ENCODE measurements at regions not wholly inside any gene's neighbourhood (a gene's known extent, or its start where the extent isn't known, plus 50 kb on each side); places are given as distances from the start of the nearest gene placed in this dataset.
A peak's percentile ranks its signal among the peaks of the same experiment; 100 is the strongest.
"Not testable (repeated sequence)": the region's sequence is repeated elsewhere in the genome, so short reads cannot be mapped to it uniquely, and the experiment has no call there.

GRCh38 chr10:28393956-28394568 is 91.2 kb upstream of the MPP7 start:
- DNase-seq (ENCODE audit: low read depth) = peak; percentile 58
- no peak for TF ChIP-seq POLR2A (IDR thresholded peaks at IDR 0.05; ENCODE audit: extremely low read depth, insufficient read length)
- TF ChIP-seq CTCF (IDR thresholded peaks at IDR 0.05; ENCODE audit: low read depth, low read length) = peak; percentile 67
- no peak for TF ChIP-seq MYC (IDR thresholded peaks at IDR 0.05; ENCODE audit: low read depth, low read length)
- TF ChIP-seq MAX (IDR thresholded peaks at IDR 0.05; ENCODE audit: low read depth, low read length) = no peak
- no peak overlapping the region for H3K4me3 ChIP-seq (ENCODE audit: low read depth, low read length)

GRCh38 chr10:28396331-28396730 is 93.5 kb upstream of the MPP7 start:
- DNase-seq (ENCODE audit: low read depth) = no peak
- no peak overlapping the region for H3K4me3 ChIP-seq (ENCODE audit: low read depth, low read length)
- no peak for TF ChIP-seq CTCF (IDR thresholded peaks at IDR 0.05; ENCODE audit: low read depth, low read length)
- no peak for TF ChIP-seq MAX (IDR thresholded peaks at IDR 0.05; ENCODE audit: low read depth, low read length)
- TF ChIP-seq POLR2A (IDR thresholded peaks at IDR 0.05; ENCODE audit: extremely low read depth, insufficient read length) = no peak
- no peak for TF ChIP-seq MYC (IDR thresholded peaks at IDR 0.05; ENCODE audit: low read depth, low read length)

GRCh38 chr10:28397229-28397628 is 94.4 kb upstream of the MPP7 start:
- DNase-seq (ENCODE audit: low read depth) = no peak
- no peak for TF ChIP-seq MAX (IDR thresholded peaks at IDR 0.05; ENCODE audit: low read depth, low read length)
- no peak for TF ChIP-seq CTCF (IDR thresholded peaks at IDR 0.05; ENCODE audit: low read depth, low read length)
- no peak for TF ChIP-seq MYC (IDR thresholded peaks at IDR 0.05; ENCODE audit: low read depth, low read length)
- TF ChIP-seq POLR2A (IDR thresholded peaks at IDR 0.05; ENCODE audit: extremely low read depth, insufficient read length) = no peak
- no peak overlapping the region for H3K4me3 ChIP-seq (ENCODE audit: low read depth, low read length)

- no peak for TF ChIP-seq POLR2A (IDR thresholded peaks at IDR 0.05; ENCODE audit: extremely low read depth, insufficient read length)
- no peak for TF ChIP-seq MYC (IDR thresholded peaks at IDR 0.05; ENCODE audit: low read depth, low read length)
- no peak for TF ChIP-seq MAX (IDR thresholded peaks at IDR 0.05; ENCODE audit: low read depth, low read length)
- no peak for DNase-seq (ENCODE audit: low read depth)
- H3K4me3 ChIP-seq (ENCODE audit: low read depth, low read length) = no peak overlapping the region
Observed at GRCh38 chr10:28400176-28400575, 97.3 kb upstream of the MPP7 start.

GRCh38 chr10:28400681-28401080 is 97.8 kb upstream of the MPP7 start:
- no peak for TF ChIP-seq MYC (IDR thresholded peaks at IDR 0.05; ENCODE audit: low read depth, low read length)
- no peak for TF ChIP-seq POLR2A (IDR thresholded peaks at IDR 0.05; ENCODE audit: extremely low read depth, insufficient read length)
- no peak for TF ChIP-seq MAX (IDR thresholded peaks at IDR 0.05; ENCODE audit: low read depth, low read length)
- TF ChIP-seq CTCF (IDR thresholded peaks at IDR 0.05; ENCODE audit: low read depth, low read length) = no peak
- no peak for DNase-seq (ENCODE audit: low read depth)
- H3K4me3 ChIP-seq (ENCODE audit: low read depth, low read length) = no peak overlapping the region

- DNase-seq (ENCODE audit: low read depth); H3K4me3 ChIP-seq (ENCODE audit: low read depth, low read length): not testable (repeated sequence)
Observed at GRCh38 chr10:28402611-28403073, 99.8 kb upstream of the MPP7 start.

GRCh38 chr10:28403090-28403489 is 100.2 kb upstream of the MPP7 start:
- no peak overlapping the region for H3K4me3 ChIP-seq (ENCODE audit: low read depth, low read length)
- no peak for DNase-seq (ENCODE audit: low read depth)
- TF ChIP-seq POLR2A (IDR thresholded peaks at IDR 0.05; ENCODE audit: extremely low read depth, insufficient read length) (no peak), MYC (IDR thresholded peaks at IDR 0.05; ENCODE audit: low read depth, low read length) (no peak), MAX (IDR thresholded peaks at IDR 0.05; ENCODE audit: low read depth, low read length) (no peak), CTCF (IDR thresholded peaks at IDR 0.05; ENCODE audit: low read depth, low read length) (no peak)

Data from NB4 (cell line).